ENCODE measurements at regions not wholly inside any gene's neighbourhood (a gene's known extent, or its start where the extent isn't known, plus 50 kb on each side); places are given as distances from the start of the nearest gene placed in this dataset.

DNA sequence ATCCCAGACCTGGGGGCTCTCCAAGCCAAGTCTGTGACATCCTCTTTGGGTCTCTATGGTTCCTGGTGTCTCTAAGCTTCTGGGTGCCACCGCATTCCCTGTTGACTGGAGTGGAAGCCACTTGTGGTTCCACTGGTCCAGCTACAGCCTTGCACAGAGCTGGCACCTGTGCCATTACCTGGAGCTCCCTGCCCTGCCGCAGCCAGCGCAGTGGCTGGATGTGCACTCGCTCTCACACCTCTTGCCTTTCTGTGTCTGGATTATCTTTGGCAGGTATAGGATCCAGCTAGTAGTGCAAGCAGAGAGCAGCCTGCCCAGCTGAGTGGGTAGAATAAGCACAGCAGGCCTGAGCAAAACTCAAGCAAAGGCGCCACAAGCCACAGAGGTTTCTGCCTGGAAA, 1635.5 kb downstream of the OTOL1 start:
- no peak for DNase-seq (ENCODE audit: low read depth in 1 of 2, low spot score in 1 of 2)
- Histone ChIP-seq H3K27ac (no peak overlapping the region), H3K36me3 (no peaks in the 10 kb centered on the region), H3K4me3 (no peak overlapping the region), H3K4me1 (ENCODE audit: low read depth) (no peaks in the 10 kb centered on the region), H3K27me3 (no peaks in the 10 kb centered on the region), H3K9me3 (ENCODE audit: low read depth) (no peaks in the 10 kb centered on the region)
- TF ChIP-seq, protein P1, sequence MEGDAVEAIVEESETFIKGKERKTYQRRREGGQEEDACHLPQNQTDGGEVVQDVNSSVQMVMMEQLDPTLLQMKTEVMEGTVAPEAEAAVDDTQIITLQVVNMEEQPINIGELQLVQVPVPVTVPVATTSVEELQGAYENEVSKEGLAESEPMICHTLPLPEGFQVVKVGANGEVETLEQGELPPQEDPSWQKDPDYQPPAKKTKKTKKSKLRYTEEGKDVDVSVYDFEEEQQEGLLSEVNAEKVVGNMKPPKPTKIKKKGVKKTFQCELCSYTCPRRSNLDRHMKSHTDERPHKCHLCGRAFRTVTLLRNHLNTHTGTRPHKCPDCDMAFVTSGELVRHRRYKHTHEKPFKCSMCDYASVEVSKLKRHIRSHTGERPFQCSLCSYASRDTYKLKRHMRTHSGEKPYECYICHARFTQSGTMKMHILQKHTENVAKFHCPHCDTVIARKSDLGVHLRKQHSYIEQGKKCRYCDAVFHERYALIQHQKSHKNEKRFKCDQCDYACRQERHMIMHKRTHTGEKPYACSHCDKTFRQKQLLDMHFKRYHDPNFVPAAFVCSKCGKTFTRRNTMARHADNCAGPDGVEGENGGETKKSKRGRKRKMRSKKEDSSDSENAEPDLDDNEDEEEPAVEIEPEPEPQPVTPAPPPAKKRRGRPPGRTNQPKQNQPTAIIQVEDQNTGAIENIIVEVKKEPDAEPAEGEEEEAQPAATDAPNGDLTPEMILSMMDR (IDR thresholded peaks at IDR 0.05; ENCODE audit: low read depth, low read length), result no peak

DNA sequence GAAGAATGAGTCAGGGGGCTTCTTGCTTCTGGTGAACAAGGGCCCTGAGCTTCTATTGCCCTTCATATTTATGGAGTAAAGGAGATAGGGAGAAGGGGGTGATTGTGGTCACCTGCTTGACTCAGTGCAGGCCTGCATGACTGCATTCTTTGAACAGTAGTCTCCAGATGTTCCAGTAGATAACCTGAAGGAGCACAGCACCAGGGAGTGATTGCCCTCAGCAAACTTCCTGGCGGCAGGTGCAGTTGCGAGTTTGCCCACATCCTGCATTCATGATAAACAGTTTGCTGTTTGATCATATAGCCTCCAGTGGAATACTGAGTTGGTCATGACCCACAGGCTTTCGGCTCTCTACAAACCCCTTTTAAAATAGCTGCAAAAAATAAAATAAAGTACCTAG, 1632.7 kb downstream of the OTOL1 start:
- TF ChIP-seq, protein P1 (IDR thresholded peaks at IDR 0.05; ENCODE audit: low read depth, low read length), result no peak
- DNase-seq (ENCODE audit: low read depth in 1 of 2, low spot score in 1 of 2), result no peak
- H3K9me3 ChIP-seq (ENCODE audit: low read depth), result no peaks in the 10 kb centered on the region
- no peaks in the 10 kb centered on the region for H3K4me1 ChIP-seq (ENCODE audit: low read depth)
- H3K36me3 ChIP-seq, result no peaks in the 10 kb centered on the region
- no peak overlapping the region for H3K4me3 ChIP-seq
- H3K27me3 ChIP-seq, result no peaks in the 10 kb centered on the region
- no peak overlapping the region for H3K27ac ChIP-seq

DNA sequence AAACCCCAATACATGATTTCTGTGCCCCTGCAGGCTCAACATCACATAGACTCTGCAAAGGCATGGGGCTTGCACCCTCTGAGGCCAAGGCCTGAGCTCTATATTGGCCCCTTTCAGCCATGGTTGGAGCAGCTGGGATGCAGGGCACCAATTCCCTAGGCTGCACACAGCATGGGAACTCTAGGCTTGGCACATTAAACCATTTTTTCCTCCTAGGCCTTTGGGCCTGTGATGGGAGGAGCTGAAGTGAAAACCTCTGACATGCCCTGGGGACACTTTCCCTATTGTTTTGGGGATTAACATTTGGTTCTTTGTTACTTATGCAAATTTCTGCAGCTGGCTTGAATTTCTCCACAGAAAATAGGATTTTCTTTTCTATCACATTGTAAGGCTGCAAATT, 1629.5 kb downstream of the OTOL1 start:
- no peak for DNase-seq (ENCODE audit: low read depth in 1 of 2, low spot score in 1 of 2)
- Histone ChIP-seq H3K9me3 (ENCODE audit: low read depth) (no peaks in the 10 kb centered on the region), H3K4me1 (ENCODE audit: low read depth) (no peaks in the 10 kb centered on the region), H3K36me3 (no peaks in the 10 kb centered on the region), H3K27ac (no peak overlapping the region), H3K27me3 (no peaks in the 10 kb centered on the region), H3K4me3 (no peak overlapping the region)
- TF ChIP-seq, protein P1 (IDR thresholded peaks at IDR 0.05; ENCODE audit: low read depth, low read length), result no peak
